ENCODE measurements at regions not wholly inside any gene's neighbourhood (a gene's known extent, or its start where the extent isn't known, plus 50 kb on each side); places are given as distances from the start of the nearest gene placed in this dataset.

DNA sequence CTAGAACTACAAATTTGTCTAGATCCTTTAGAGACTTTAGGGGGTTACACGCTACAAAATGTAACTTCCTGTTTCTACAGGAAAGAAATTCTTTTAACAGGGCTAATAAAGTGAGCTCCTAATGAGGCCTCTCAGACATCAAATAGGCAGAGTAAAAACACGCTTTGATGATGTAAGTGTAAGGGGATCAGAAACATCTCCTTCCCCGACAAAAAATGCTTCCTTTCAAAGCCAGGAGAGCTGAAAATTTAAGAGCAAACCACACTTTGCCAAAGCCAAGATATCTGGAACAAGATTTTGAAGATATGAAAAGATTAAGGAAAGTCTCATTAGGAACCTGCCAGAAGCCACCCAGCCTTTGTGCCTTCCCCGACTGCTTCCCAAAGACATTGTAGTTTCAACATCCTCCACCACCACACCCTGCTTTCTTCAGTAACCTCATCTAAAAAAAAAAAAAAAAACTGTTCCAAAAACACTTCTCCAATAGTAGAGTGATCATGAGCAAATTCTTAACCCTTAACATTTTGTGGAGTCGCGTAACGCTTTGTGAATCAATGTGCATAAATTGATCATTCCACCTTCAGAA is 505.0 kb upstream of the THBS1 start:
- TF ChIP-seq, protein P1, sequence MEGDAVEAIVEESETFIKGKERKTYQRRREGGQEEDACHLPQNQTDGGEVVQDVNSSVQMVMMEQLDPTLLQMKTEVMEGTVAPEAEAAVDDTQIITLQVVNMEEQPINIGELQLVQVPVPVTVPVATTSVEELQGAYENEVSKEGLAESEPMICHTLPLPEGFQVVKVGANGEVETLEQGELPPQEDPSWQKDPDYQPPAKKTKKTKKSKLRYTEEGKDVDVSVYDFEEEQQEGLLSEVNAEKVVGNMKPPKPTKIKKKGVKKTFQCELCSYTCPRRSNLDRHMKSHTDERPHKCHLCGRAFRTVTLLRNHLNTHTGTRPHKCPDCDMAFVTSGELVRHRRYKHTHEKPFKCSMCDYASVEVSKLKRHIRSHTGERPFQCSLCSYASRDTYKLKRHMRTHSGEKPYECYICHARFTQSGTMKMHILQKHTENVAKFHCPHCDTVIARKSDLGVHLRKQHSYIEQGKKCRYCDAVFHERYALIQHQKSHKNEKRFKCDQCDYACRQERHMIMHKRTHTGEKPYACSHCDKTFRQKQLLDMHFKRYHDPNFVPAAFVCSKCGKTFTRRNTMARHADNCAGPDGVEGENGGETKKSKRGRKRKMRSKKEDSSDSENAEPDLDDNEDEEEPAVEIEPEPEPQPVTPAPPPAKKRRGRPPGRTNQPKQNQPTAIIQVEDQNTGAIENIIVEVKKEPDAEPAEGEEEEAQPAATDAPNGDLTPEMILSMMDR (IDR thresholded peaks at IDR 0.05; ENCODE audit: insufficient read depth, low read length, poor library complexity, severe bottlenecking) = no peak
- no peak for TF ChIP-seq EZH2phosphoT487 (conservative IDR thresholded peaks at IDR 0.05; ENCODE audit: low read length)

Data from SU-DHL-6 (cell line).